HK-2 (cell line): ENCODE measurements at regions not wholly inside any gene's neighbourhood (a gene's known extent, or its start where the extent isn't known, plus 50 kb on each side); places are given as distances from the start of the nearest gene placed in this dataset.

Experiments
- DNase-seq: peaks from one replicate; pipeline ENCODE4 v3.0.0-alpha.2; 2018; ENCODE audit not compliant: unreplicated experiment

DNA sequence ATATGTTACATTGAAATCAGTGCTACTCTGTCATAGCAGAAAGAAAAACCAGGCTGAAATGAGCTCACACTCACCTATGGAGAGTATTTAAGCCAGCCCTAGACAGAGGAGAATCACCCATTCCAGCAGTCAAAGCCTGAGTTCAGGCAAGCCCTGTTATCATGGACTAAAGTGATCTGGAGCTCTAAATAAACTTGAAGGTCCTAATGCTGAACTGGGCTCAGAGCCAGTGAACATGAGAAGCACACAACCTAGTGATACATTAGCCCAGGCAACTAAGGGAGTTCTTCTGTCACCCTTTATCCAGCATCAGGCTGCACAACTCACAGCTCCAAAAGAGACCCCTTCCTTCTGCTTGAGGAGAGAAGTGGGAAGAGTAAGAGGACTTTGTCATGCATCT lies 425.0 kb downstream of the COL12A1 start:
- DNase-seq: no peak

DNA sequence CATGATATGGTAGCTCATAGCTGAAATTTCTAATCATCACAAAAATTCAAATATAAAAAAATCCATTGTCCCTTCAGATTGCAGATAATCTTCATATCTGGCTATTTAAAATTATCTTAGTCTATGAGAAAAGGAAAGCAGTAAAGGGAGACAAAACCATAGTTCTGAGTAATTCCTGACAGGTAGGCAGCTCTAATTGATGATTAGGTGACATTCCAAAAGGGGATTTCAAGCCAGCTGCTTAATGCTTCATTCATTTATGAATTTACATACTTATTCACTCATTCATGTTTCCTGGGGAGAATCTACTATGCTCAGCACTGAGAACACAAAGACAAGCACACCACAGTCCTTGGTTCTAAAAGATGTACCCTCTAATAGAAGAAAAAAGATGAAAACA lies 437.1 kb downstream of the COL12A1 start:
- DNase-seq: no peak

DNA sequence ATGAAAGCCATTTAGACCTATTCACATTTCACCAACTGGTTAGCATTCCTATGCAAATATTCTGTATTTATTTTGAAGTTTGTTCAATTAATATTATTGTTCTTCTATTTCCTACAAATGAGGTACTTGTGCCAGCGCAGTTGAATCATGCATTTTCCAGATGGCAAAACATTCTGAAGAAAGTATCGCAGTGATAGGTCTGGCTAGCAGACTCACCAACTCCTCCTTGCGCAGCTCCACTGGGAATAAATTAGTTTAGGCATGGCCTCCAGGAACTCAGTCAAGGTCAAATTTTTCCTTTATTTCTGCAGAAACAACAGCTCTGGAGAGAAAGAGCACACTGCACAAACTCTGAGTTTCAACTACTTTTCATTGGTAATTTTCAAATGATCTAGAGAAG lies 437.7 kb downstream of the COL12A1 start:
- DNase-seq: no peak

DNA sequence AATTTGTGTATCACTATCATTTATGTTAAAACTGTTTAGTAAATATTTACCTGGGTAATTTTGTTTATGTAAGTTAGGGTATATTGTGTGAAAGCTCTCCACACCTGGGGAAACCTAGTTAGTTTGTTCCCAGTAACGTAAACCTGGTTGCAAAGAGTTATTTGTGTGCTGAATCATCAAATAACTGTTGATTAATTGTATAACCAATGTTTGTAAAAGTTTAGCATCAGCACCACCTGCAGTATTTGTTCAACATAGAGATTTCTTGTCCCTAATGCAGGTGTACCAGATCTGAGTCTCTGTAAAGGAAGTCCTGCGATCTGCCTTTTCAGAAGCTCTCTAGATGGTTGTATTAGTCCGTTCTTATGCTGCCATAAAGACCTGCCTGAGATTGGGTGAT lies 440.4 kb downstream of the COL12A1 start:
- DNase-seq: no peak

DNA sequence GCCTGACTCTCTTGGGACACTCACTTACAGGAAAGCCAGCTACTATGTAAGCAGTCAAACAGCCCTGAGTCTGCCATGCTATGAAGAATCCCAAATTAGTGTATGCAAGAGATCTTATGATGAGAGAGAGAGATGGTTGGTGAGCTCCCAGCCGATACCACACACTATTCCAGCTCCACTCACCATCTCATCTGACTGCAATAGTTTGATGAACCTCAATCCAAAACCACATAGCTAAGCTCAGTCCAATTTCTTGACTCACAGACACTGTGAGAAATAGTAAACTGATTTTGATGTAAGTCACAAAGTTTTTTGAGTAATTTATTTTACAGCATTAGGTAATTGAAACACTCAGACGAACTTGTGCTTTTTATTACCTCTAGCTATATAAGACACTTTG lies 441.4 kb downstream of the COL12A1 start:
- no peak for DNase-seq

DNA sequence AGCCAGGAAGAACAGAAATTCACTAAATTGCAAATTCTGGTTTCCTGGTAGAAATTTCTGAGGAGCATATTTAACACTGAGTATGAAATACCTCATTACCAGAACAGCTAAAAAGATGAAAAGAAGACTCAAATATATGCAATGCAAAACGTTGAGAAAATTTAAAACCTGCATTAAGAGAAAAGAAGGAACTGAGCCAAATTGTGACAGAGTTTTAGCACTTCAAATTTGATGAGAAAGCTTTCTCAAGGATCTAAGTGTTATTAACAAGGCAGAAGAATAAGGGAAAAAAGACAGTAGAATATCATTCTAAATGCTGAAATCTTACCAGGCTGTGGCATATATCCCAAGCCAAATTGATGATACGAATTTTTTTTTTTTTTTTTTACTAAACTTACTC lies 443.0 kb downstream of the COL12A1 start:
- no peak for DNase-seq

DNA sequence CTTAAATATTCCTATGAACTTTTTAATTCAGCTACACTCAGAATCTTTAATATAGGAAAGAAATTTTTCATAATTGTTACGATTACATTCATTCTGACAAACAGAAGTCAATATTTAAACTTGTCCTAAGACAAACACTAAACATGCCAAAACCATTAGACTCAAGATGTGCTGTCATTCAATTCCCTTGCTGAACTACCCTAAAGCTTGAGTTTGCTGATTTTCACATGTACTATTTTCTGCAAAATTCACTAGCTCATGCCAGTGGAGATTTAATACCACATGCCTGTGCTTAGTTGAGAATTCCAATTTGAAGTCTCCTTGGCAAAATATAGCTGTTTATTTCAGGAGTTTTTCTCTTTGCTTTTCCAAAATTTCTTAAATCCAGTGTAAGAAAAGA lies 448.0 kb downstream of the COL12A1 start:
- no peak for DNase-seq

DNA sequence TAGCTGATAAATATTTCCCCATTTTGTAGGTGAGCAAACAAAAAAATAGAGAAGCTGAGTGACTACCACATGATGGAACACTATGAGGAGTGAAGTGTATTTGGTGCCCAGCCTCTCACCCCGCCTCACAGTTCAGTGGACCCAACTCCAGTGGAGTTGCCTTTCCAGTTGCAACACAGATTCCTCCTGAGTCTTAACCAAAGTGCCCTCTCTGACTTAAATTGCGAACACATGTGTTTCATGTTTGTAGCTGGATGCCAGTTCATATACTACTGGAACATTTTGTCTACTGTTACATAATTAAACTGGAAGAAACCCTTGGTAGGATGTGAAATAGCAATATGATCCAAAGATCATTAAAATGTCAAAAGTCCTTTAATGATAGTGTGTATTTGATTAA lies 448.9 kb downstream of the COL12A1 start:
- DNase-seq: no peak

DNA sequence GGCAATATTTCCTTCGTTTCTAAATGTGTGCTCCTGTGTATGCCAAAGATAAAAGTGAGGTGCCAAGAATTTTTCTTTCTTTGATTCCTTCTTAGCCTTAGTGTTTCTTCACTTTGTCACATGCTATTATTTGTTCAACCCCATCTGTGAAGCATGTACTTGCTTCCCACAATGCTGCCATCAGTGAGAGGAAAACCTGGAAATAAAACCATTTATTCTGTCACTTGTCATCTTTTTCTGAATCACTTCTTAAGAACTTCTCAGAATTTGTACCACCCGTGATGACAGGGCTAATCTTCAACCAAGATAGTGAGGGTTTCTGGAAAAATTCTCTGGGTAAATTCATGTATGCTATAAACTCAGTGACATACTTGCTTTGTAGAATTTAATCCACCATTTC lies 450.1 kb downstream of the COL12A1 start:
- DNase-seq: no peak

DNA sequence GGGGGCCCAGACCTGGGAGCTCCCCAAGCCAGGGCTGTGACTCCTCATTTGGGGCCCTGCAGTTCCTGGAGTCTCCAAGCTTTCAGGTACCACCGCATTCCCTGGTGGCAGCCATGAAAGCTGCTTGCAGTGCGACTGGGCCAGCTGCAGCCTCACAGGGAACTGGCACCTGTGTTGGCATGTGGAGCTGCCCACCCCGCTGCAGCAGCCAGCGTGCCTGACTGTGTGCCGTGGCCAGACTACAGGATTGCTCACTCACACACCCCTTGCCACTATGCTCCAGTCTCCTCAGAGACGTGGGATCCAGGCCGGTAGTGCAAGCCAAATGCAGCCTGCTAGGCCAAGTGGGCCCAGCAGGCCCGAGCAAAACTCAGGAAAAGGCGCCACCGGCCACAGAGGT lies 450.7 kb downstream of the COL12A1 start:
- DNase-seq: no peak

DNA sequence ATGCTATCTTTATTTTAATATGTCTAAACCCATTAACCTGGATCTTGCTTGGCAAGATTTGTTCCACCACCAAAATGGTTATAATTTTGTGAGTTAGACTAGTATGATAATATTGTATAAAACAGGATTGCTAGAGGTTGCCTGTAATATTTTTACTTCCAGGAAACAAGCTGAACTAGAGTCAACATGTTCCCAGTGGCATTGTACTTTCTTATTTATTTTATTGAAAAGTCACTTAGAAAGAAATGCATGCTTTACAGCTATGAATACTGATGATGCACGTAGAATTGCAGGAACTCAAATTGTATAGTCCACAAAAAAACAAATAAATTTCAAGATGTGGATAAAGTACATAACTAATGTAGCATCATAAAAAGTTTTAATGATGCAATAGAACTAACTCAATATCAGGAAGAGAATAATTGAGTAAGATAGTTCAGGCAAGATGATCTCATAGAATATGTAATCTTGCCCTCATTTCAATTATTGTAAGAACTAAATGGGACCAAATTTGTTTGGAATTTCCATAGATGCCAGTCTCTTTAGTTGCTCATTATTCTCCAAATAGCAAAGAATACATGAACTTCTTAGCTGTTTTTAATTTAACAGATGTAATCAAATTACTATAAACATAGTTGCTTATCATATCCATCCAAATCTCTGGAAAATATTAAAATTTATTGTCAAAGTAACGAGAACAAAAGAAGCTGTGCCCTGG lies 451.8 kb downstream of the COL12A1 start:
- DNase-seq: no peak

DNA sequence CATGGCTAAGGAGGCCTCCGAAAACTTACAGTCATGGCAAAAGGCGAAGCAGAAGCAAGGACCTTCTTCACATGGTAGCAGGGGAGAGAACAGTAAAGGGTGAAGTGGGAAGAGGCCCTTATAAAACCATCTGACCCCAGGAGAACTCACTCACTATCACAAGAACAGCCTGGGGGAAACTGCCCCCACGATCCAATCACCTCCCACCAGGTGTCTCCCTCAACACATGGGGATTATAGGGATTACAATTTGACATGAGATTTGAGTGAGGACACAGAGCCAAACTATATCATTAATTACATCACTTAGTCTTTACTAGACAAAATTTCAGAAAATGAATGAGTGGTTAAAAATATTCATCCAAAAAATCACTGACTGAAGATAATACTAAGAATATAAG lies 453.6 kb downstream of the COL12A1 start:
- no peak for DNase-seq

DNA sequence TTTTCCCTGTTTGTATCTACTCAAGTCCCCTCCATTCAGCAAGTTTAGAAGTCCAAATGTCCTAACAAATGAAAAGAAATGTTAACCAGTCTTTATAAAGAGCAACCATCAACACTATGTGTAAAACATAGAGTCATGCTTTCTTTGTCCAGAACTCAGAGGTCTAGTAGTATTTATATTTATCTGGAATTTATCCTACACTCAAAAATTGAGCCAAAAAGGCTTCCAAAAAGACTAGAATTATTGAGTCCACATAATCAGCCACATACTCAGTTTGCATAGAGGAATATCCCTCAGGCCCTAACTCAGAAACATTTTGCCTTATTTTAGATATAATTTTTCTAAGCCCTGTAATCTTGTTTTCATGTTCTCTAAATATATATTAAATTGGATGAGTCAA lies 455.0 kb downstream of the COL12A1 start:
- DNase-seq: no peak

DNA sequence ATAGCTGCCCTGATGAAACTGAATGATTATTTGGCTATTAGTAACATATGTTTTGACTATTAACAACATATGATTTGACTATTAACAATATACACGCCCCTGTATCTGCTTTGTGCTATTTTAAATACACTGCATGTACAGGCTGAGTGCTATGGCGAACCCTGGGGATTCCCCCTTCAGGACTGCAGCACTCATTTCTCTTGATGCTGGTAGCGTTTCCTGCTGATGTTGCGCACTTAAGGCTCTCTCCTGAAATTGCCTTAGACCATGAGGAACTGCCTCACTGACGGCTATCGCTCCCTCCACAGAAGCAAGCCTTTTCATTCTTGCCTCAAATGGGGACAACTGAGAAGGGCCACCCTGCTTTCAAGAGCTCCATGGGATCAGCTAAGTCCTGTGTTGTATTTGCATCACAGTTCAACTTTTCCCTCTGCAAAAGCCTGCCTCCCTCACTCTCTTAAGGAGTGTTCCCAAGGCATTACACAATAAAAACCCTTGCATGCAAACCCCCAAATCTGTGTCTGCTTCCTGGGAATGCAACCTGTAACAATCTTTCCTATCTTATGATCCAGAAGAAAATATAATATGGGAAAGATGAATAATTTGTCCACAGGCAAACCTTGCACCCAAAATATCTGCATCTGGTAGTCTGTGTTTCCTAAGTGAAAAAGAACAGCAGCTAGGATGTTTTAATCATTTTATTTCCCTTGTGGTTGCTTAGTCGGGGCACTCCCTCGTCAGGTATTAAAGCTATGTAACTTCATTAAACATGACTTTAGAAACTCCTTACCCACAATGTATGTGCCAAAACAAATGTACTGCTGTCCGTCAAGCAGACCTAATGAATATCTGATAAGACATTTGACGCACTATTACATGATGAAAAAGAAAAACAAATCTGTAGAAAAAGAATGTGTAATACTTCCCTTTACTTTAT lies 456.4 kb downstream of the COL12A1 start:
- DNase-seq: no peak

DNA sequence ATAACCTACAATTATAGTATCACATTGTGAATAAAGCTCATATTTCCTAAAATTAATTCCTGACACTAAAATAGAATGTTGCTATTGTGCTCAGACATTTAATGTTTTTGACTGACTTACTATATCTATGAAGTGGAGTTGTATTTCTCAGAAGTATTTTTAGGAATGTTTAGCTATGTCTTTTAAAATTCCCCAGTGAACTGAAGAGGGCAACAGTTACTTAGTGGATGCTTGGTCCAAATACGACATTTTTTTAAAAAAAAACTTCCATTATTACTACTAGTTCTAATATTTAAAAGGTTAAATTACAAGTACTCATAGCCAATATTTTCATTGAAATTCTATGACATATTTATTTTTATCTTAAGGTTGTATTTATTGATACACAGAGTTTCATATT lies 460.2 kb downstream of the COL12A1 start:
- no peak for DNase-seq

DNA sequence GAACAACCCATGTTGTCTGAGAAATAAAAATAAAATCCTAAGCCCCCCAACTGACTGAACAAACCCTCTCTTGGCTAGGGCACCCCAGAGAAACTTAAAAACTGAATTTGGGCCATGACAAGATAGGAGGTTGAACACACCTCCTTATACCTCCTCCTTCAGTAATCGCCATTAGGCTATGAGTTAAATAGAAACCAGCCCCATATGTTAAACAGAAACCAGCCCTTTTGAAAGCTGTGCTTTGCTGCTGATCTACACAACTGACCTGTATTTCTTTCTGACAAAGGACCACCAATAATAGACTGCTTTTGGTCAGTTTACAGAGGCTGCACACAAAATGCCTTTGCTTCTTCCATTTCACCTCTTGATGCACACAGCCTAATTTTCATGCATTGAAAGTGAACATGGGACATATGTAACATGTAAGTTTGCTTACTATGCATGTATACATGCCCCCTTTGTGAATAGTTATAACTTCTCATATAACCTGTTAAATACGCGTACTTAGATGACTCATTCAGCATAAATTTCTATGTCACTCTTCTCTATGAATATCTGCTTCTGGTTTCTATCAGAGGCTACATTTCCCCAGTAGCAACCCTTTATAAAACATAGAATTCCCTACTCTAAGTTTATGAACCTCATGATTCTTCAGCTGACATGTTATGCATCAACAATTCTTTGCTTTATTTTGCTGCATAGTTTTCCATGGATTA lies 462.9 kb downstream of the COL12A1 start:
- no peak for DNase-seq

DNA sequence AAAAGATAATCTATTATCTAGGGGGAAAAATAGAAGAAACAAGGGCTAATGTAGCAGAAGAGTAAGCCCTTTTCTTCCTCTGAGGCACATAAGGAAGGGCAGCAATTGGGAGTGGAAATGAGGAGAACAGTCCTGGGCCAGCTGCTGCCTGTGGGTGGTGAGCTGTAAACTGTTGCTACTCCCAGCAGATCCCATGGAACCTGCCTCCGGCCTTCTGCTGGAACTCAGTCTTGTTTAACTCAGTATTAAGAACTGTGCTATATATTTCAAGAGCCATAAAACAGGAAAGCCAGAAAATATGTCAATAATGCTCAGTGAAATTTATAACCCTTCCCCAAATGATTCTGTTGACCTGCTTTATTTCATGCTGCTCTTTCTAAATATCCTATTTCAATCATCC lies 464.2 kb downstream of the COL12A1 start:
- no peak for DNase-seq

DNA sequence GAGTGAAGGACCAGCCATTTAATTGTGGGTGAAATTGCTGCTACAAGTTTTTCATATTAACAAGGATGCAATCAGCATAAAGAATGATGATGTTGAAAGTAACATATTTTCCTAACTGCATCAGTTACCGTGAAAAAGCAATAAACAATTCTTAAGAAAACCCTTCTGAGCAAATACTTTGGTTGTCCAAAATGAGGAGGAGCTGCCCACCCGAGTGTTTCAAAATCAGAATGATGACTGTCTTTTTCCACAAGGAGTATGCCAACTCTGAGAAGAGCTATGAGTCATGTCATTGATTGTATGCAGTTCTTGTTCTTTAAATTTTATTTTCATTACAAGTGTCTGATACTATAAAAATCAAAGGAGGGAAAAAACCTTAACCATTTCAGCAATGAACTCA lies 470.5 kb downstream of the COL12A1 start:
- DNase-seq: no peak

DNA sequence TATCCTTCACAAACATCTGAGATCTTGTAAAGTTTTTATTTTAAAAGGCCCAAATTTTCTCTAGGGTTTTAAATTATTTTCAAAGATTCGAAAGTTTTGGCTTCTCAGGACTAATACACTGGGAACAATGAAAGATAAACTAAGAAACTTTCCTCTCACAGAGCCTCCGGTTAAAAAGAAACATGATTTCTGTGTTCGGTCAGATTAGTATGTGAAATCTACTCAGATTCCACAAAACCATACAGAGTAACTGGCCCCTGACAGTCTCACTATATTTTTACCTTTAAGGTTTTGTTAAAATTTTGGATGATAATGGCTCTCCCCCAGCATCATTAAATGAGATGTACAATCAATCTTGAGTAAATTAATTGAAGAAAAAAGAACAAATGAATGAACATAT lies 471.0 kb downstream of the COL12A1 start:
- DNase-seq: no peak

DNA sequence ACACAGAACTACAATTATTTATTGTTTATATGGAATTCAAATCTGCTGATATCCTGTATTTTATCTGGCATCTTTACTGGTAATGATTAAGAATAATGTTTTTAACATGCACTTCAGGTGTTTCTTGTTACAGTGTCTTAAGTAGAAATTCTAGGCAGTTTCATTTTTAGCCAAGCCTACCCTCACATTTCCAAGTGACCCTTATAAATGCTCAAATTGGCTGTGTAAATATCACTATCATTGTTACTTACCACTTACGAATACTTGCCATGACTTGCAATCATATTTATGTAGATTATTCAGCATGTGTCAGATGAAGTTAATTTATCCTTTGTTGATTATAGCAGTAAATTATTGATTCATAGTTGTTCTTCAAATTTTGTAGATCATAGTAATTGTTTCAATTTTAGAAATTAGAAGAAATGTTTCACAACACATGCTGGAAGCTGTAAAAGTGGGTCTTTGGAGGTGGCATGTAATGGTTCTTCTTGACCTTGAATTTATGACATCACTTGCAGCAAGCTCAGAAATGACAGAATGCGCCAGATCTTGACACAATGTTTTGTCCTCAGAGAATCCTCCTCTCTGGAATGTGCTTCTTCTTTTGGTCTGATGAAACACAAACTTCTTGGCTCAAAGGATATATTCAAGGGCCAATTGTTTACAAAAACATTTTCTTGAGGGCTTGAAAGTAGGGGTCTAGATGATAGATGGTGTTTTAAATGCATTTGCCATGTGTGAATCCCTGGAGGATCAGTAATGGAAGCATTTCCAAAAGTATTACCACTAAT lies 471.8 kb downstream of the COL12A1 start:
- no peak for DNase-seq

DNA sequence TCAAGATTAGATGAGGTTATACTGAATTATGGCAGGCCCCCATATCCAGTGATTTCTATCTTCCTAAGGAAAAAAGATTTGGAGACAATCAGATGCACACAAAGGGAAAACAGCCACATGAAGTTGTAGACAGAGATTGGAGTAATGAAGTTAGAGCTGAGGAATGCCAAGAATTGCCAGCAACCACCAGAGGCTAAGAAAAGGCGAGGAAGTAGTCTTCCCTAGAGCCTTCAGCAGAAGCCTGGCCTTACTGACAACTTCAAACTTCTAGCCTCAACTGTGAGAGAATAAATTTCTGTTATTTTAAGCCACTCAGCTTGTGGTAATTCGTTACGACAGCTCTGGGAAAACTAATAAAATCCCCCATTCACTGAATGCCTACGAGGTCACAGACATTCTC lies 473.9 kb downstream of the COL12A1 start:
- no peak for DNase-seq

DNA sequence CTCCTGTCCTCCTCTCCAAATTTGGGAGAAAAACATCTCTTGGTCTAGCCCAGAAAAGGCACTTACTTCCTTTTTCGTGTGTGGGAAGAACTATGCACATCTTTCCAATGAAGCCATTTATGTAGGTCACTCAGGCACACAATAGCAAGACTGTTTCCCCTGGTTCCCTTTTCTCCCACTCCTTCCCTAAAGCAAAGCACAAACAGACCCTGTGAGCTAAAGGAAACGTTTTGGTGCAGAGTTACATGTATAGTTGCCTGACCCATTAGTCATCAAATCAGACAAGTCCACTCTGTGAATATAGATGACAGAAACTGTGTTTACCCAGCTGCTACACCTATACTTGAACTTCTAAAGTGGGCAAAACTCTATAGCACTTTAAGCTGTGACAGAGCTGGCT lies 474.6 kb downstream of the COL12A1 start:
- no peak for DNase-seq
